Kidney (tissue), 13 donors: ENCODE measurements at regions not wholly inside any gene's neighbourhood (a gene's known extent, or its start where the extent isn't known, plus 50 kb on each side); places are given as distances from the start of the nearest gene placed in this dataset.
A peak's percentile ranks its signal among the peaks of the same experiment; 100 is the strongest.

Source experiments
- DNase-seq, 5 donors: peaks; one replicate each; pipeline ENCODE4 v3.0.0-alpha.2; 2013 to 2020
- FAIRE-seq: peaks from 2 replicates; lab custom pipeline; 2012; peaks lifted over from hg19 to GRCh38; lab: Jason Lieb, UNC
- H3K27ac ChIP-seq, 2 donors: one replicate each; pipeline ENCODE4 v1.7.0; 2013; ENCODE audit warnings: low read depth in 2 of 2, low read length in 2 of 2, inconsistent platforms in 1 of 2
- H3K27me3 ChIP-seq: one replicate; pipeline ENCODE4 v1.7.1; 2013; ENCODE audit warnings: low read length, inconsistent platforms; ENCODE audit not compliant: control insufficient read depth, insufficient read depth
- H3K36me3 ChIP-seq, 3 donors: one replicate each; pipeline versions ENCODE4 v1.7.0 to v1.7.1; 2013; ENCODE audit warnings: low read length in 3 of 3, control low read depth in 1 of 3, inconsistent platforms in 1 of 3; ENCODE audit not compliant: insufficient read depth in 3 of 3, control insufficient read depth in 2 of 3
- H3K4me1 ChIP-seq, 3 donors: one replicate each; pipeline versions ENCODE4 v1.7.0 to v1.7.1; 2013; ENCODE audit warnings: low read length in 3 of 3, inconsistent platforms in 1 of 3, low read depth in 1 of 3; ENCODE audit not compliant: control insufficient read depth in 2 of 3, insufficient read depth in 2 of 3
- H3K4me3 ChIP-seq, 3 donors: one replicate each; pipeline versions ENCODE4 v1.7.0 to v1.8.1; 2013; ENCODE audit warnings: low read length in 3 of 3, control low read depth in 1 of 3, inconsistent platforms in 1 of 3
- H3K9ac ChIP-seq, 3 donors: one replicate each; pipeline versions ENCODE4 v1.7.0 to v1.7.1; 2013; ENCODE audit warnings: low read length in 3 of 3, control low read depth in 1 of 3, inconsistent platforms in 1 of 3
- H3K9me3 ChIP-seq, 3 donors: one replicate each; pipeline versions ENCODE4 v1.7.0 to v1.7.1; 2013; ENCODE audit warnings: low read length in 3 of 3, control low read depth in 1 of 3, inconsistent platforms in 1 of 3; ENCODE audit not compliant: control insufficient read depth in 2 of 3, insufficient read depth in 1 of 3
- CTCF ChIP-seq: IDR thresholded peaks from 3 replicates; pipeline ENCODE4 v1.5.1; 2012; ENCODE audit warnings: mild to moderate bottlenecking, moderate library complexity, borderline replicate concordance; ENCODE audit not compliant: insufficient read depth; ENCODE audit errors: extremely low read depth
- intact Hi-C: fragments of 100-400 bp; cut with DNase I; formaldehyde crosslinking; loops from one replicate; pipeline ENCODE4 v1.11.1; 2022
- donor health status: control.
- donor health status: control.
- donor health status: control.
- donor health status: control.
- donor health status: control.
- donor health status: DM: yes; HTN: yes; CAD: no.
- donor health status: Normal renal cell carcinoma (clear cell type).

- TF ChIP-seq CTCF, result no peak
- intact Hi-C loops, result no loop called here
- FAIRE-seq, result no peak
- DNase-seq, result peak in 1 of 5 donors; percentile 28
- H3K9me3 ChIP-seq, result no peaks in the 10 kb centered on the region
- no peaks in the 10 kb centered on the region for H3K27me3 ChIP-seq
- no peak overlapping the region for H3K9ac ChIP-seq
- H3K4me1 ChIP-seq, result no peaks in the 10 kb centered on the region
- no peak overlapping the region for H3K4me3 ChIP-seq
- H3K36me3 ChIP-seq, result no peaks in the 10 kb centered on the region
- H3K27ac ChIP-seq, result no peak overlapping the region
Observed at GRCh38 chr5:112576298-112576925, 157.3 kb upstream of the EPB41L4A start.

GRCh38 chr5:112579599-112580170 is 158.0 kb upstream of the APC start:
- no peak for TF ChIP-seq CTCF
- H3K9ac ChIP-seq, result no peak overlapping the region
- FAIRE-seq, result no peak
- H3K27ac ChIP-seq, result no peak overlapping the region
- H3K4me1 ChIP-seq, result no peaks in the 10 kb centered on the region
- no peaks in the 10 kb centered on the region for H3K27me3 ChIP-seq
- DNase-seq, result no peak
- intact Hi-C loops, result no loop called here
- H3K4me3 ChIP-seq, result no peak overlapping the region
- no peaks in the 10 kb centered on the region for H3K9me3 ChIP-seq
- no peaks in the 10 kb centered on the region for H3K36me3 ChIP-seq

GRCh38 chr5:112581811-112582320 is 155.8 kb upstream of the APC start:
- no peak for FAIRE-seq
- Histone ChIP-seq H3K4me3 (no peak overlapping the region), H3K27ac (no peak overlapping the region), H3K9me3 (no peaks in the 10 kb centered on the region), H3K27me3 (no peaks in the 10 kb centered on the region), H3K4me1 (no peaks in the 10 kb centered on the region), H3K36me3 (no peaks in the 10 kb centered on the region), H3K9ac (no peak overlapping the region)
- intact Hi-C loops, result no loop called here
- TF ChIP-seq CTCF, result no peak
- no peak for DNase-seq
